PFSK-1 (cell line): ENCODE measurements at regions not wholly inside any gene's neighbourhood (a gene's known extent, or its start where the extent isn't known, plus 50 kb on each side); places are given as distances from the start of the nearest gene placed in this dataset.

Experiments used
- FOXP2 ChIP-seq: optimal IDR thresholded peaks from 2 replicates; pipeline ENCODE3; 2011; ENCODE audit warnings: borderline replicate concordance, control low read depth, inconsistent platforms; ENCODE audit not compliant: insufficient read depth; ENCODE audit errors: extremely low read length, extremely low read depth
- POLR2AphosphoS5 ChIP-seq: IDR thresholded peaks from 2 replicates; pipeline ENCODE4 v1.6.1; 2012; ENCODE audit warnings: low read depth, mild to moderate bottlenecking, control low read depth, low read length, moderate library complexity
- REST ChIP-seq, 2 experiments: IDR thresholded peaks; 2 replicates each; pipeline versions ENCODE4 v1.6.1 to v1.8.0; 2011 to 2012; ENCODE audit warnings: low read depth in 2 of 2, low read length in 2 of 2, control low read depth in 1 of 2, inconsistent platforms in 1 of 2, mild to moderate bottlenecking in 1 of 2, moderate library complexity in 1 of 2; ENCODE audit not compliant: insufficient read depth in 1 of 2
- TAF1 ChIP-seq: IDR thresholded peaks from 2 replicates; pipeline ENCODE4 v1.6.1; 2012; ENCODE audit warnings: low read length, control low read depth, borderline replicate concordance; ENCODE audit not compliant: insufficient read depth

GRCh38 chr3:102608875-102609274, 174.1 kb downstream of the ZPLD1 start:
- TF ChIP-seq TAF1 (no peak), POLR2AphosphoS5 (no peak), FOXP2 (no peak), REST (IDR thresholded peaks at IDR 0.05; ENCODE audit: insufficient read depth in 1 of 2, low read depth in 2 of 2, low read length in 2 of 2) (no peak)
